ENCODE measurements at regions not wholly inside any gene's neighbourhood (a gene's known extent, or its start where the extent isn't known, plus 50 kb on each side); places are given as distances from the start of the nearest gene placed in this dataset.

GRCh38 chr11:122253589-122254231 lies 137.7 kb upstream of the BLID start:
- ChIA-PET CTCF (no interaction called here), POLR2A (ENCODE audit: unreplicated experiment) (no interaction called here)
- H3K9me2 ChIP-seq (replicated peaks; ENCODE audit: low read length): no peaks in the 10 kb centered on the region
- H3K9me3 ChIP-seq (ENCODE audit: low read length): no peaks in the 10 kb centered on the region
- no peak overlapping the region for H3K4me3 ChIP-seq (ENCODE audit: low read length)
- no peak overlapping the region for H3K4me2 ChIP-seq (ENCODE audit: low read length)
- no peak overlapping the region for H3K9ac ChIP-seq (ENCODE audit: low read length)
- TF ChIP-seq CTCF (conservative IDR thresholded peaks at IDR 0.05; ENCODE audit: low read depth, low read length) (no peak), EZH2 (IDR thresholded peaks at IDR 0.05; ENCODE audit: low read length, unreplicated experiment) (no peak), EZH2phosphoT487 (IDR thresholded peaks at IDR 0.05; ENCODE audit: borderline replicate concordance, low read length) (no peak)
- H3F3A ChIP-seq (ENCODE audit: low read length, unreplicated experiment): no peaks in the 10 kb centered on the region
- no peaks in the 10 kb centered on the region for H3K79me2 ChIP-seq (ENCODE audit: low read length)
- intact Hi-C loops (cut with micrococcal nuclease): no loop called here
- H3K27ac ChIP-seq (ENCODE audit: low read length): no peak overlapping the region
- DNase-seq: no peak
- no peak overlapping the region for H2AFZ ChIP-seq (ENCODE audit: low read length)
- H4K20me1 ChIP-seq (ENCODE audit: low read length): no peaks in the 10 kb centered on the region
- no peak for ATAC-seq
- H3K27me3 ChIP-seq (ENCODE audit: low read length): peaks cover 32% of the 10 kb centered on the region
- no peaks in the 10 kb centered on the region for H3K36me3 ChIP-seq (ENCODE audit: low read depth, low read length)
- peaks cover 4% of the 10 kb centered on the region; the same call in 1 of the 2 replicates for H3K4me1 ChIP-seq (ENCODE audit: insufficient read depth, low read length)
- no TSS peak for BruUV-seq (replicated peaks)

GRCh38 chr11:122248939-122249338 lies 132.9 kb upstream of the BLID start:
- BruUV-seq (replicated peaks): no TSS peak
- no peak overlapping the region for H3K4me2 ChIP-seq (ENCODE audit: low read length)
- ATAC-seq: peak; percentile 29

More at GRCh38 chr11:122248939-122249338, 132.9 kb upstream of the BLID start:
- peak; percentile 56 for DNase-seq
- Histone ChIP-seq H3K4me3 (ENCODE audit: low read length) (no peak overlapping the region), H4K20me1 (ENCODE audit: low read length) (no peaks in the 10 kb centered on the region), H3K36me3 (ENCODE audit: low read depth, low read length) (no peaks in the 10 kb centered on the region), H2AFZ (ENCODE audit: low read length) (no peak overlapping the region), H3K27me3 (ENCODE audit: low read length) (peaks cover 8% of the 10 kb centered on the region), H3K9ac (ENCODE audit: low read length) (no peak overlapping the region), H3K9me3 (ENCODE audit: low read length) (no peaks in the 10 kb centered on the region), H3F3A (ENCODE audit: low read length, unreplicated experiment) (no peaks in the 10 kb centered on the region), H3K9me2 (replicated peaks; ENCODE audit: low read length) (no peaks in the 10 kb centered on the region), H3K79me2 (ENCODE audit: low read length) (no peaks in the 10 kb centered on the region), H3K27ac (ENCODE audit: low read length) (no peak overlapping the region), H3K4me1 (ENCODE audit: insufficient read depth, low read length) (peaks cover 4% of the 10 kb centered on the region; the same call in 1 of the 2 replicates)
- intact Hi-C loops (cut with micrococcal nuclease): no loop called here
- CTCF ChIA-PET: no interaction called here
- POLR2A ChIA-PET (ENCODE audit: unreplicated experiment): no interaction called here
- TF ChIP-seq CTCF (conservative IDR thresholded peaks at IDR 0.05; ENCODE audit: low read depth, low read length) (no peak), EZH2 (IDR thresholded peaks at IDR 0.05; ENCODE audit: low read length, unreplicated experiment) (no peak), EZH2phosphoT487 (IDR thresholded peaks at IDR 0.05; ENCODE audit: borderline replicate concordance, low read length) (no peak)

Data from PC-3 (cell line).